HepG2 (cell line): ENCODE measurements at regions not wholly inside any gene's neighbourhood (a gene's known extent, or its start where the extent isn't known, plus 50 kb on each side); places are given as distances from the start of the nearest gene placed in this dataset.

Experiments used
- ATAC-seq: fragments of 200-7000 bp; cut with Tn5 transposase; 3 replicates; pipeline ENCODE4 v1.9.1; 2020; ENCODE audit warnings: mild to moderate bottlenecking, moderate library complexity
- BruUV-seq: library from RNA; stranded (reverse); fragments of 400-500 nt; replicated peaks from 2 replicates; lab custom pipeline; 2021; lab: Mats Ljungman, UMichigan
- CTCF ChIA-PET: fragments of 300-600 bp; formaldehyde crosslinking; extraction: SDS; loops from one replicate; lab custom pipeline; 2021; ENCODE audit warnings: low total read pairs, inconsistent platforms, low intra/inter-chr PET ratio; lab: Yijun Ruan, JAX
- POLR2A ChIA-PET: fragments of 350-600 bp; sonication (Branson Sonifier 250); formaldehyde crosslinking; loops from one replicate; lab custom pipeline; 2020; ENCODE audit warnings: antibody characterized with exemption, inconsistent platforms; lab: Yijun Ruan, JAX
- DNase-seq: peaks from one replicate; pipeline ENCODE4 v3.0.0-alpha.2; 2015; ENCODE audit warnings: low spot score
- FAIRE-seq: peaks from 3 replicates; lab custom pipeline; 2011; peaks lifted over from hg19 to GRCh38; lab: Jason Lieb, UNC
- H2AFZ ChIP-seq: one replicate; pipeline ENCODE4 v1.6.1; 2011; ENCODE audit warnings: low read length, inconsistent platforms
- H3K27ac ChIP-seq: fragments of 300-600 bp; 3 replicates; pipeline ENCODE4 v1.8.0; 2011; ENCODE audit warnings: mixed run types, mild to moderate bottlenecking, mixed read lengths, low read length, inconsistent platforms; ENCODE audit not compliant: insufficient read depth; ENCODE audit errors: extremely low read length
- H3K27me3 ChIP-seq, 2 experiments: fragments of 200-600 bp in 1 of 2; 2 replicates in 1 of 2; 3 replicates in 1 of 2; pipeline versions ENCODE4 v1.6.0 to v1.8.0; 2011; ENCODE audit warnings: low read length in 2 of 2, mild to moderate bottlenecking in 2 of 2, moderate library complexity in 2 of 2, inconsistent platforms in 1 of 2; ENCODE audit not compliant: insufficient read depth in 2 of 2, control insufficient read depth in 1 of 2
- H3K36me3 ChIP-seq, 2 experiments: fragments of 200-600 bp in 1 of 2; replicated peaks in 1 of 2; 2 replicates in 1 of 2; 3 replicates in 1 of 2; pipeline versions ENCODE4 v1.5.1 to v1.8.0; 2011; ENCODE audit warnings: low read length in 2 of 2, inconsistent platforms in 1 of 2; ENCODE audit not compliant: insufficient read depth in 2 of 2, control insufficient read depth in 1 of 2
- H3K4me1 ChIP-seq: 2 replicates; pipeline ENCODE4 v1.5.1; 2012; ENCODE audit warnings: low read length, inconsistent platforms; ENCODE audit not compliant: insufficient read depth
- H3K4me2 ChIP-seq: 2 replicates; pipeline ENCODE4 v1.6.0; 2011; ENCODE audit warnings: low read depth, low read length, inconsistent platforms
- H3K4me3 ChIP-seq, 3 experiments: fragments of 200-600 bp in 1 of 3; sonication (generic), shearing (Covaris generic) in 1 of 3; replicated peaks in 1 of 3; 2 replicates each; pipeline ENCODE4 v1.5.1; 2011 to 2016; ENCODE audit warnings: low read length in 3 of 3, inconsistent platforms in 2 of 3, low read depth in 2 of 3, mild to moderate bottlenecking in 2 of 3, control low read depth in 1 of 3, mixed read lengths in 1 of 3; ENCODE audit not compliant: insufficient read depth in 1 of 3
- H3K79me2 ChIP-seq: one replicate; pipeline ENCODE4 v1.6.1; 2011; ENCODE audit warnings: low read length, inconsistent platforms; ENCODE audit not compliant: insufficient read depth
- H3K9ac ChIP-seq: 2 replicates; pipeline ENCODE4 v1.6.0; 2011; ENCODE audit warnings: mild to moderate bottlenecking, low read depth, low read length, inconsistent platforms; ENCODE audit not compliant: insufficient read depth
- H3K9me3 ChIP-seq: 2 replicates; pipeline ENCODE4 v1.5.1; 2012; ENCODE audit warnings: mild to moderate bottlenecking, low read length
- H4K20me1 ChIP-seq: 2 replicates; pipeline ENCODE4 v1.6.0; 2011; ENCODE audit warnings: inconsistent platforms, mild to moderate bottlenecking, low read length, moderate library complexity; ENCODE audit not compliant: insufficient read depth
- MXD4 ChIP-seq: IDR thresholded peaks from 2 replicates; pipeline ENCODE4 v1.6.1; 2016; ENCODE audit warnings: mild to moderate bottlenecking, missing biosample characterization, missing genetic modification reagents
- NR2F2 ChIP-seq: IDR thresholded peaks from 2 replicates; pipeline ENCODE4 v1.6.1; 2012; ENCODE audit warnings: low read depth, inconsistent platforms, borderline replicate concordance
- NR3C1 ChIP-seq: sonication (generic); formaldehyde crosslinking; IDR thresholded peaks from 2 replicates; pipeline ENCODE4 v1.4.0; 2020; ENCODE audit warnings: missing genetic modification reagents
- RARG ChIP-seq: sonication (generic); formaldehyde crosslinking; IDR thresholded peaks from 2 replicates; pipeline ENCODE4 v1.4.0; 2020; ENCODE audit warnings: low read depth, mild to moderate bottlenecking, missing genetic modification reagents
- SETDB1 ChIP-seq: sonication (generic); formaldehyde crosslinking; IDR thresholded peaks from 2 replicates; pipeline ENCODE4 v1.5.1; 2020; ENCODE audit warnings: missing genetic modification reagents, mild to moderate bottlenecking, borderline replicate concordance
- XBP1 ChIP-seq: sonication (generic); formaldehyde crosslinking; IDR thresholded peaks from 2 replicates; pipeline ENCODE4 v1.5.0; 2020; ENCODE audit warnings: missing genetic modification reagents
- ZFP36 ChIP-seq: fragments of 150-350 bp; IDR thresholded peaks from 2 replicates; pipeline ENCODE4 v1.6.1; 2018; ENCODE audit warnings: borderline replicate concordance, low read length, low read depth; ENCODE audit not compliant: partially characterized antibody
- ZNF431 ChIP-seq: sonication (generic); formaldehyde crosslinking; IDR thresholded peaks from 2 replicates; pipeline ENCODE4 v1.9.0; 2022; ENCODE audit warnings: missing genetic modification reagents, low read depth, mild to moderate bottlenecking, borderline replicate concordance
- ZNF549 ChIP-seq: sonication (generic); formaldehyde crosslinking; IDR thresholded peaks from 2 replicates; pipeline ENCODE4 v1.5.0; 2020; ENCODE audit warnings: missing genetic modification reagents
- ZNF619 ChIP-seq: sonication (generic); formaldehyde crosslinking; IDR thresholded peaks from 2 replicates; pipeline ENCODE4 v1.4.0; 2020; ENCODE audit warnings: mild to moderate bottlenecking, missing genetic modification reagents
- ZNF782 ChIP-seq: sonication (generic); formaldehyde crosslinking; IDR thresholded peaks from 2 replicates; pipeline ENCODE4 v1.4.0; 2020; ENCODE audit warnings: missing genetic modification reagents, mild to moderate bottlenecking, borderline replicate concordance
- WGBS: methylation state at CpG from one replicate; pipeline ENCODE4 v1.1.6; 2017; ENCODE audit warnings: low lambda C conversion rate; 5-methylcytosine and 5-hydroxymethylcytosine counted together
- in situ Hi-C: cut with HindIII; loops from 2 replicates; pipeline ENCODE4 v1.10.0; 2017; ENCODE audit warnings: low pct_unique_long_range_greater_than_20kb; ENCODE audit not compliant: extremely low pct_ligation_motif_present
- intact Hi-C: fragments of 100-400 bp; cut with micrococcal nuclease; formaldehyde crosslinking; loops from one replicate; pipeline ENCODE4 v1.10.0; 2022; ENCODE audit not compliant: unreplicated experiment
- TF ChIP-seq, protein P1 (sequence below): sonication (generic); formaldehyde crosslinking; IDR thresholded peaks from 2 replicates; pipeline ENCODE4 v1.8.1; 2023; ENCODE audit warnings: mild to moderate bottlenecking, missing genetic modification reagents, borderline replicate concordance
- TF ChIP-seq, protein P2 (sequence below): sonication (generic); formaldehyde crosslinking; IDR thresholded peaks from 2 replicates; pipeline ENCODE4 v1.4.0; 2020; ENCODE audit warnings: missing genetic modification reagents, mild to moderate bottlenecking, borderline replicate concordance
- TF ChIP-seq, protein P3 (sequence below): sonication (generic); formaldehyde crosslinking; IDR thresholded peaks from 2 replicates; pipeline ENCODE4 v1.4.0; 2020; ENCODE audit warnings: missing genetic modification reagents

DNA sequence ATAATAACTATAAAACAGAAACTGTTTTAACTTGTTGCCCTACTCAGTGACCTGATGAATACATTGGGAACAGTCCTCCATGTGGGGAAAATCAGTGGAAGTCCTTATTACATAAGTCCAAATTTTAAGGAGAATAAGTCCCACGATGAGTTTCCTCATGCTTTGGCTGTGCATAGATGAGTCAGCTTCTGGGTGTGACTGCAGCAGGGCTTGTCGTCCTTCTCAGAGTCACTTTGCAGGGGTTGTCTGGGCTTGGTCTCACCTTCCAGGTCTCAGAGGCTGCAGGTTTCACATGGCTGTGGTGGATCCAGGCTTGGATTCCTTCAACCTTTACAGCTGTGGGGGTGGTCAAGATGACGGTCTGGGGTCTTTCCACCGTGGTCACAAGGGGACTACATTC lies 85.6 kb downstream of the SLC25A15 start (continued):
- TF ChIP-seq, protein P1, sequence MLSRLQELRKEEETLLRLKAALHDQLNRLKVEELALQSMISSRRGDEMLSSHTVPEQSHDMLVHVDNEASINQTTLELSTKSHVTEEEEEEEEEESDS (CRISPR knock-in tag), result no peak
- TF ChIP-seq ZNF549 (CRISPR knock-in tag), result no peak
- no peak for TF ChIP-seq ZNF619 (CRISPR knock-in tag)
- TF ChIP-seq ZFP36, result no peak

DNA sequence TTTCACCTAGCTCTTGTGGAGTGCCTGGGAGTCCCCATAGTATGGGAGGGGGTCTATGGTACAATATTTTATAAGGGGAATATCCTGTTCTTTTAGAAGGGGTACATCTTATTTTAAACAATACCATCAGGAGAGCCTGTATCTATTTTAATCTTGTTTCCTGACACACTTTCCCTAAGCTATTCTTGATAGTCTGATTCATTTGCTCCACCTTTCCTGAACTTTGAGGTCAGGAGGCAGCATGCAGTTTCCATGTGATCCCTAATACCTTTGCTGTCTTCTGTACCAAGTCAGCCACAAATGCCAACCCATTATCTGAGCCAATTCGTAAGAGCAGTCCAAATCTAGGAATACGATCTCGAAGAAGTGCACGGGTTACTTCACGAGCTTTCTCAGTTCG lies 86.2 kb downstream of the SLC25A15 start:
- POLR2A ChIA-PET, result no interaction called here
- H2AFZ ChIP-seq, result no peak overlapping the region
- FAIRE-seq, result no peak
- no peak overlapping the region for H3K9ac ChIP-seq
- no peaks in the 10 kb centered on the region for H4K20me1 ChIP-seq
- 96% methylated on average over 6 of the region's 6 CpGs for WGBS
- no peak for ATAC-seq
- TF ChIP-seq NR3C1 (CRISPR knock-in tag) (no peak), XBP1 (no peak), SETDB1 (CRISPR knock-in tag) (no peak), RARG (CRISPR knock-in tag) (no peak), MXD4 (no peak), NR2F2 (no peak), ZNF782 (CRISPR knock-in tag) (no peak), ZNF431 (no peak)
- TF ChIP-seq, protein P2, sequence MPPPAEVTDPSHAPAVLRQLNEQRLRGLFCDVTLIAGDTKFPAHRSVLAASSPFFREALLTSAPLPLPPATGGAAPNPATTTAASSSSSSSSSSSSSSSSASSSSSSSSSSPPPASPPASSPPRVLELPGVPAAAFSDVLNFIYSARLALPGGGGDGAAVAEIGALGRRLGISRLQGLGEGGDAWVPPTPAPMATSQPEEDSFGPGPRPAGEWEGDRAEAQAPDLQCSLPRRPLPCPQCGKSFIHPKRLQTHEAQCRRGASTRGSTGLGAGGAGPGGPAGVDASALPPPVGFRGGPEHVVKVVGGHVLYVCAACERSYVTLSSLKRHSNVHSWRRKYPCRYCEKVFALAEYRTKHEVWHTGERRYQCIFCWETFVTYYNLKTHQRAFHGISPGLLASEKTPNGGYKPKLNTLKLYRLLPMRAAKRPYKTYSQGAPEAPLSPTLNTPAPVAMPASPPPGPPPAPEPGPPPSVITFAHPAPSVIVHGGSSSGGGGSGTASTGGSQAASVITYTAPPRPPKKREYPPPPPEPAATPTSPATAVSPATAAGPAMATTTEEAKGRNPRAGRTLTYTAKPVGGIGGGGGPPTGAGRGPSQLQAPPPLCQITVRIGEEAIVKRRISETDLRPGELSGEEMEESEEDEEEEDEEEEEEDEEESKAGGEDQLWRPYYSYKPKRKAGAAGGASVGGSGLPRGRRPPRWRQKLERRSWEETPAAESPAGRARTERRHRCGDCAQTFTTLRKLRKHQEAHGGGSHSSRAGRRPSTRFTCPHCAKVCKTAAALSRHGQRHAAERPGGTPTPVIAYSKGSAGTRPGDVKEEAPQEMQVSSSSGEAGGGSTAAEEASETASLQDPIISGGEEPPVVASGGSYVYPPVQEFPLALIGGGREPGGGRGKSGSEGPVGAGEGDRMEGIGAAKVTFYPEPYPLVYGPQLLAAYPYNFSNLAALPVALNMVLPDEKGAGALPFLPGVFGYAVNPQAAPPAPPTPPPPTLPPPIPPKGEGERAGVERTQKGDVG (CRISPR knock-in tag), result no peak
- TF ChIP-seq, protein P3, sequence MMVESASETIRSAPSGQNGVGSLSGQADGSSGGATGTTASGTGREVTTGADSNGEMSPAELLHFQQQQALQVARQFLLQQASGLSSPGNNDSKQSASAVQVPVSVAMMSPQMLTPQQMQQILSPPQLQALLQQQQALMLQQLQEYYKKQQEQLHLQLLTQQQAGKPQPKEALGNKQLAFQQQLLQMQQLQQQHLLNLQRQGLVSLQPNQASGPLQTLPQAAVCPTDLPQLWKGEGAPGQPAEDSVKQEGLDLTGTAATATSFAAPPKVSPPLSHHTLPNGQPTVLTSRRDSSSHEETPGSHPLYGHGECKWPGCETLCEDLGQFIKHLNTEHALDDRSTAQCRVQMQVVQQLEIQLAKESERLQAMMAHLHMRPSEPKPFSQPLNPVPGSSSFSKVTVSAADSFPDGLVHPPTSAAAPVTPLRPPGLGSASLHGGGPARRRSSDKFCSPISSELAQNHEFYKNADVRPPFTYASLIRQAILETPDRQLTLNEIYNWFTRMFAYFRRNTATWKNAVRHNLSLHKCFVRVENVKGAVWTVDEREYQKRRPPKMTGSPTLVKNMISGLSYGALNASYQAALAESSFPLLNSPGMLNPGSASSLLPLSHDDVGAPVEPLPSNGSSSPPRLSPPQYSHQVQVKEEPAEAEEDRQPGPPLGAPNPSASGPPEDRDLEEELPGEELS (CRISPR knock-in tag), result no peak
- TF ChIP-seq, all 625 proteins: peak for 0
- intact Hi-C loops, result no loop called here
- Histone ChIP-seq H3K79me2 (no peaks in the 10 kb centered on the region), H3K4me1 (peaks cover 15% of the 10 kb centered on the region), H3K27me3 (no peaks in the 10 kb centered on the region), H3K27ac (no peak overlapping the region), H3K4me2 (no peak overlapping the region), H3K9me3 (peaks cover 58% of the 10 kb centered on the region), H3K36me3 (peaks cover 0 to 7% of the 10 kb centered on the region in 2 experiments; a peak in 1 of 5 replicates), H3K4me3 (no peak overlapping the region)
- DNase-seq, result no peak
- CTCF ChIA-PET, result no interaction called here
- BruUV-seq, result no TSS peak
- in situ Hi-C loops, result no loop called here
